ENCODE measurements at regions not wholly inside any gene's neighbourhood (a gene's known extent, or its start where the extent isn't known, plus 50 kb on each side); places are given as distances from the start of the nearest gene placed in this dataset.

DNA sequence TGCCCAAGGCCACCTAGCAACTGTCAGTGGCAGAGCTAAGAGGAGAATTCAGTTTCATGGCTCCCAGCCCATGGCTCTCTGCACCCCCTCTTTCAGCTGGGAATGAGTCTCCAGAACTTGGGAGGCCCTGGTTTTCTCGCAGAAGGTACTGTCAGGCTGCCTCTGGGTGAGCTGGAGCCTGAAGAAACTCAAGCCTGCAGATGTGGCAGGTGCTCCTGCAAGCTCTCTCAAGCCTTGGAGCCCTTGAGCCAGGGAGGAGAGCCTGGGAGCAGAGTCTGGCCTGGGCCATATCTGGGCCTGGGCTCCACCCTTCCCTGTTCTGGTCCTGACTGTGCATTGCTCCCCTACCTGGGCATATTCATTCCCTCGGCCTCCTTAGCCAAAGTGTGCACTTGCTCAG, 74.4 kb upstream of the TLE3 start:
- Mint-ChIP-seq H3K4me1 (ENCODE audit: unreplicated experiment) (peaks cover 7% of the 10 kb centered on the region), H3K27ac (no peak overlapping the region), H3K27me3 (peaks cover 51% of the 10 kb centered on the region), H3K9me3 (no peaks in the 10 kb centered on the region), H3K4me3 (no peak overlapping the region), H3K36me3 (no peaks in the 10 kb centered on the region)
- TF ChIP-seq, protein P1, sequence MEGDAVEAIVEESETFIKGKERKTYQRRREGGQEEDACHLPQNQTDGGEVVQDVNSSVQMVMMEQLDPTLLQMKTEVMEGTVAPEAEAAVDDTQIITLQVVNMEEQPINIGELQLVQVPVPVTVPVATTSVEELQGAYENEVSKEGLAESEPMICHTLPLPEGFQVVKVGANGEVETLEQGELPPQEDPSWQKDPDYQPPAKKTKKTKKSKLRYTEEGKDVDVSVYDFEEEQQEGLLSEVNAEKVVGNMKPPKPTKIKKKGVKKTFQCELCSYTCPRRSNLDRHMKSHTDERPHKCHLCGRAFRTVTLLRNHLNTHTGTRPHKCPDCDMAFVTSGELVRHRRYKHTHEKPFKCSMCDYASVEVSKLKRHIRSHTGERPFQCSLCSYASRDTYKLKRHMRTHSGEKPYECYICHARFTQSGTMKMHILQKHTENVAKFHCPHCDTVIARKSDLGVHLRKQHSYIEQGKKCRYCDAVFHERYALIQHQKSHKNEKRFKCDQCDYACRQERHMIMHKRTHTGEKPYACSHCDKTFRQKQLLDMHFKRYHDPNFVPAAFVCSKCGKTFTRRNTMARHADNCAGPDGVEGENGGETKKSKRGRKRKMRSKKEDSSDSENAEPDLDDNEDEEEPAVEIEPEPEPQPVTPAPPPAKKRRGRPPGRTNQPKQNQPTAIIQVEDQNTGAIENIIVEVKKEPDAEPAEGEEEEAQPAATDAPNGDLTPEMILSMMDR (conservative IDR thresholded peaks at IDR 0.05), result no peak
- DNase-seq (ENCODE audit: extremely low spot score, unreplicated experiment), result no peak

DNA sequence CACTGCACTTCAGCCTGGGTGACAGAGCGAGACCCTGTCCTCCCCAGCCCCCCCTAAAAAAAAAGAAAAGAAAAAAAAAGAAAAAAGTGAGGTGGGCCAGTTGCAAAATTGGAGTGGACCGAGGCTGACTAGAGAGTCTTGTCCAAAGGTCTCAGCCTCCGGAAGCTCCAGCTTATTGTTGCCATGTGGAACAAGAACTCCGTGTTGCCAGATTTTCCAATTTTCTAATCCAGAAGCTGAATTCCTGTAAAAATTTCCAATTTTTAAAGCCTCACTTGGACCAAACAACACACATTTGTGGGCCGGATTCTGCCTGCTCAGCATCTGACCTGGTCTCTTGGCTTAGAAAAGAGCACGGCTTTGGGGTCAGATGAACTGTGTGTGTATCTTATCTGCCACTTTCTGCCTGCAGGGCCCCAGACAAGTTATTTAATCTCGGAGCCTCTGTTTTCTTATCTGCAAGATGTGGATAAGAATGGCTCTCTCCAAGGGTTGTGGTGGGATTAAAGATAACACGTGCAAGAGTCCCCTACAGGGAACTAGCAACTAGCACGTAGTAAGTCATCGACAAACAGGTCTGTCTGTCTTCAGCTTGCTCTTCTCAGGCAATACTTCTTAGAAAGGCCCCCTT, 73.7 kb upstream of the TLE3 start:
- Mint-ChIP-seq H3K4me1 (ENCODE audit: unreplicated experiment) (peaks cover 14% of the 10 kb centered on the region), H3K4me3 (no peak overlapping the region), H3K27ac (no peak overlapping the region), H3K36me3 (no peaks in the 10 kb centered on the region), H3K9me3 (no peaks in the 10 kb centered on the region), H3K27me3 (peaks cover 51% of the 10 kb centered on the region)
- no peak for DNase-seq (ENCODE audit: extremely low spot score, unreplicated experiment)
- TF ChIP-seq, protein P1 (conservative IDR thresholded peaks at IDR 0.05), result no peak

DNA sequence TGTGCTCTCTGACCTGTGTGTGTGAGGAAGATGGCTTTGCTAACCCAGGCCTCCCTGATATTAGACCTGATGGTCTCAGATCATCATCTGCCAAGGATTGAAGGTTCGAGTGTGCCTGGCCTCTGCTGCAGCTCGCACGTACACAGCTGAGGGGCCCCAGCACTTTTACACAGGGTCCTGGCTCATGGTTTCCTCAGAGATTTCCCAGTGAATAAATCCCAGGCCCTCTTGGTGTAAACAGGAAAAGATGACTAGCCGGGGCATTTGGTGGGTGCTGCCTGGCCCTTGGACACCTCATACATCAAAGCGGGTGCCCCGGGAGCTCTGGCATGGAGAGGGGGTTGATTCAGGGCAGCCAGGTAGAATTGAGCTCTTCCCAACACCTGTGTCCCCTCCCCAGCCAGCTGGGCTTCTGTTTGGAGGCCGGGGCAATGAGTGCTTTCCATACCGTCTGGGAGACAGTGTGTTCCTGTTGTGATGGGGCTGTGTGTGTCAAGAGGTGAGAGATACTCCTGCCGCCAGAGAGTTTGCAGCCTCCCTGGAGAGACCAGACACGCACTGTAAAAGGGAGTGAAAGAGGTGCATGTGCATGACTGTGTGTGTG, 72.5 kb upstream of the TLE3 start:
- DNase-seq (ENCODE audit: extremely low spot score, unreplicated experiment), result no peak
- TF ChIP-seq, protein P1 (conservative IDR thresholded peaks at IDR 0.05), result no peak
- Mint-ChIP-seq H3K4me3 (no peak overlapping the region), H3K27me3 (peaks cover 52% of the 10 kb centered on the region), H3K9me3 (no peaks in the 10 kb centered on the region), H3K36me3 (no peaks in the 10 kb centered on the region), H3K27ac (no peak overlapping the region), H3K4me1 (ENCODE audit: unreplicated experiment) (peaks cover 24% of the 10 kb centered on the region)

DNA sequence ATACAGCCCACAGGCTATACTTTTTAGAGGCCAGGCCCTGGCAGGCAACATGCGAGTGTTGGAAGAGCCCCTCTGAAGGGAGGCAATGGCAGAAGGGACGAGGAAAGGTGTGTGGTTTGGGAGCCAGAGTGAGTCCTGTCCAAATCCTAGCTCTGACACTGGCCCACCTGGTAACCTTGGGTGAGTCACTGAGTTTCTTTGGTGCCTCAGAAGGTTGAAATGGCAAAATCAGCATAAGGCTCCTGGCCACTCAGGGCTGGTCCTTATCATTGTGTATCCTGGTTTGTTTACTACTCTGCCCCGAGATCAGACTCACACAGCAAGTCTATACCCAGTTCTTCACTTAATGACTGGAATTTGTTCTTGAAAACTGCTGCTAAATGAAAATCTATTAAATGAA, 71.4 kb upstream of the TLE3 start:
- Mint-ChIP-seq H3K27ac (no peak overlapping the region), H3K4me3 (no peak overlapping the region), H3K9me3 (no peaks in the 10 kb centered on the region), H3K27me3 (peaks cover 51% of the 10 kb centered on the region), H3K36me3 (no peaks in the 10 kb centered on the region), H3K4me1 (ENCODE audit: unreplicated experiment) (peaks cover 29% of the 10 kb centered on the region)
- DNase-seq (ENCODE audit: extremely low spot score, unreplicated experiment), result no peak
- TF ChIP-seq, protein P1 (conservative IDR thresholded peaks at IDR 0.05), result no peak

DNA sequence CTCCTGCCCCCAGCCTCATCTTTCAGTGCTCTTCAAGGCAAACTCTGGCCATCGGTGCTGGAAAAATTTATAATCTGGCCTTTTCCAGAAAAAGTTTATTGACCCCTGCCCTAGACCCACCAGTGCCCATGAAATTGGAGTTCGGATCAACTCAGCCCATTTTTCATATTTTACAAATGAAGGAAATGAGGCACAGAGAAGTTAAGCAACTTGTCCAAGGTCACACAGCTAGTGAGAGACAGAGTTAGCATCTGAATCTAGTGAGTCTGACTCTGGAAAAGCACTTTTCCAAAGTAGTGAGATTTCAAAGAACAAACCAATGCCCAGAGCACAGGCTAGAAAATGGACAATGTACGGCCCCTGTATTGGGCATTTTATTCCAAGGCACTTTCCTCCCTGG, 69.4 kb upstream of the TLE3 start:
- DNase-seq (ENCODE audit: extremely low spot score, unreplicated experiment), result no peak
- Mint-ChIP-seq H3K4me1 (ENCODE audit: unreplicated experiment) (peaks cover 29% of the 10 kb centered on the region), H3K27ac (no peak overlapping the region), H3K9me3 (no peaks in the 10 kb centered on the region), H3K36me3 (no peaks in the 10 kb centered on the region), H3K4me3 (no peak overlapping the region), H3K27me3 (peaks cover 35% of the 10 kb centered on the region)
- TF ChIP-seq, protein P1 (conservative IDR thresholded peaks at IDR 0.05), result no peak
